Lung microvascular endothelial cell (primary cell): ENCODE measurements at regions not wholly inside any gene's neighbourhood (a gene's known extent, or its start where the extent isn't known, plus 50 kb on each side); places are given as distances from the start of the nearest gene placed in this dataset.
A peak's percentile ranks its signal among the peaks of the same experiment; 100 is the strongest.
"Not testable (repeated sequence)": the region's sequence is repeated elsewhere in the genome, so short reads cannot be mapped to it uniquely, and the experiment has no call there.

ENCODE experiments used
- DNase-seq, 2 donors: peaks; one replicate each; pipeline versions ENCODE4 v3.0.0 to v3.0.0-alpha.2; 2010; ENCODE audit warnings: low read depth in 2 of 2

- DNase-seq, result no peak
Measured at GRCh38 chr16:51543971-51544370, 392.9 kb upstream of the SALL1 start.

GRCh38 chr16:51542981-51543815 lies 392.1 kb upstream of the SALL1 start:
- DNase-seq, result no peak

GRCh38 chr16:51540259-51540658 lies 389.2 kb upstream of the SALL1 start:
- peak in 1 of 2 donors; percentile 13 for DNase-seq

GRCh38 chr16:51538707-51539498 lies 387.8 kb upstream of the SALL1 start:
- peak; percentile 31 to 79 for DNase-seq

GRCh38 chr16:51535591-51535990 lies 384.5 kb upstream of the SALL1 start:
- DNase-seq, result no peak

GRCh38 chr16:51532551-51532950 lies 381.5 kb upstream of the SALL1 start:
- DNase-seq, result no peak

GRCh38 chr16:51531271-51531670 lies 380.2 kb upstream of the SALL1 start:
- no peak for DNase-seq

- no peak for DNase-seq
Measured at GRCh38 chr16:51527349-51527748, 376.3 kb upstream of the SALL1 start.

- DNase-seq, result no peak
Measured at GRCh38 chr16:51526621-51527020, 375.6 kb upstream of the SALL1 start.

- DNase-seq, result no peak
Measured at GRCh38 chr16:51524555-51525373, 373.7 kb upstream of the SALL1 start.

GRCh38 chr16:51524070-51524469 lies 373.0 kb upstream of the SALL1 start:
- no peak for DNase-seq

- DNase-seq, result no peak
Measured at GRCh38 chr16:51523400-51523799, 372.3 kb upstream of the SALL1 start.

- no peak for DNase-seq
Measured at GRCh38 chr16:51522902-51523301, 371.8 kb upstream of the SALL1 start.

- not testable (repeated sequence) for DNase-seq
Measured at GRCh38 chr16:51516960-51517359, 365.9 kb upstream of the SALL1 start.

GRCh38 chr16:51510416-51510815 lies 359.3 kb upstream of the SALL1 start:
- DNase-seq, result no peak

- DNase-seq, result no peak
Measured at GRCh38 chr16:51509336-51509735, 358.3 kb upstream of the SALL1 start.

- no peak for DNase-seq
Measured at GRCh38 chr16:51508490-51509212, 357.6 kb upstream of the SALL1 start.

- DNase-seq, result no peak
Measured at GRCh38 chr16:51507286-51507685, 356.2 kb upstream of the SALL1 start.

- no peak for DNase-seq
Measured at GRCh38 chr16:51500306-51500705, 349.2 kb upstream of the SALL1 start.

- DNase-seq, result no peak
Measured at GRCh38 chr16:51497541-51498211, 346.6 kb upstream of the SALL1 start.

GRCh38 chr16:51490866-51491265 lies 339.8 kb upstream of the SALL1 start:
- DNase-seq, result no peak
